IMR-90 (cell line): ENCODE measurements at regions not wholly inside any gene's neighbourhood (a gene's known extent, or its start where the extent isn't known, plus 50 kb on each side); places are given as distances from the start of the nearest gene placed in this dataset.

ENCODE experiments used
- ATAC-seq: fragments of 200-7000 bp; cut with Tn5 transposase; 2 replicates; pipeline ENCODE4 v1.9.1; 2020; ENCODE audit warnings: low read depth, mild to moderate bottlenecking, moderate library complexity
- BruUV-seq: library from RNA; stranded (reverse); fragments of 400-500 nt; replicated peaks from 2 replicates; lab custom pipeline; 2021; lab: Mats Ljungman, UMichigan
- CTCF ChIA-PET: fragments of 300-600 bp; formaldehyde crosslinking; extraction: SDS; loops from one replicate; lab custom pipeline; 2021; ENCODE audit warnings: antibody characterized with exemption; lab: Yijun Ruan, JAX
- POLR2A ChIA-PET: fragments of 300-600 bp; sonication (Branson Sonifier 250); formaldehyde crosslinking; loops from one replicate; lab custom pipeline; 2022; ENCODE audit warnings: antibody characterized with exemption; ENCODE audit not compliant: unreplicated experiment; lab: Charles Lee
- DNase-seq: peaks from one replicate; pipeline ENCODE4 v3.0.0; 2013
- H2AFZ ChIP-seq: replicated peaks from 2 replicates; pipeline ENCODE3; 2013; ENCODE audit warnings: low read length, mild to moderate bottlenecking; ENCODE audit not compliant: poor library complexity
- H2AK5ac ChIP-seq: 2 replicates; pipeline ENCODE4 v1.6.1; 2013; ENCODE audit warnings: low read depth, low read length, inconsistent platforms
- H2AK9ac ChIP-seq: replicated peaks from 2 replicates; pipeline ENCODE3; 2013; ENCODE audit warnings: mild to moderate bottlenecking, low read depth, low read length, moderate library complexity; ENCODE audit not compliant: poor library complexity
- H2BK120ac ChIP-seq: 2 replicates; pipeline ENCODE4 v1.6.1; 2013; ENCODE audit warnings: low read depth, low read length, inconsistent platforms
- H2BK15ac ChIP-seq: 3 replicates; pipeline ENCODE4 v1.6.1; 2013; ENCODE audit warnings: low read depth, low read length, inconsistent platforms
- H2BK20ac ChIP-seq: 2 replicates; pipeline ENCODE4 v1.6.1; 2013; ENCODE audit warnings: low read depth, mild to moderate bottlenecking, inconsistent platforms, low read length, moderate library complexity
- H2BK5ac ChIP-seq: 2 replicates; pipeline ENCODE4 v1.6.1; 2013; ENCODE audit warnings: mild to moderate bottlenecking, low read depth, low read length, inconsistent platforms; ENCODE audit not compliant: poor library complexity, severe bottlenecking
- H3K14ac ChIP-seq: replicated peaks from 2 replicates; pipeline ENCODE4 v1.6.1; 2013; ENCODE audit warnings: low read depth, low read length, inconsistent platforms
- H3K18ac ChIP-seq: 2 replicates; pipeline ENCODE4 v1.6.1; 2013; ENCODE audit warnings: low read depth, low read length, control low read depth
- H3K23ac ChIP-seq: 2 replicates; pipeline ENCODE4 v1.6.1; 2013; ENCODE audit warnings: low read depth, low read length, inconsistent platforms
- H3K27ac ChIP-seq: 2 replicates; pipeline ENCODE4 v1.5.1; 2013; ENCODE audit warnings: mild to moderate bottlenecking, control low read depth, low read length; ENCODE audit not compliant: insufficient read depth
- H3K27me3 ChIP-seq: 2 replicates; pipeline ENCODE4 v1.6.1; 2013; ENCODE audit warnings: low read length; ENCODE audit not compliant: control insufficient read depth, insufficient read depth
- H3K36me3 ChIP-seq: 2 replicates; pipeline ENCODE4 v1.6.1; 2013; ENCODE audit warnings: low read length, mixed read lengths; ENCODE audit not compliant: control insufficient read depth, insufficient read depth
- H3K4ac ChIP-seq: 2 replicates; pipeline ENCODE4 v1.6.1; 2013; ENCODE audit warnings: low read depth, low read length, inconsistent platforms
- H3K4me1 ChIP-seq: 2 replicates; pipeline ENCODE4 v1.6.1; 2013; ENCODE audit warnings: low read length, mixed read lengths; ENCODE audit not compliant: control insufficient read depth, insufficient read depth
- H3K4me2 ChIP-seq: 2 replicates; pipeline ENCODE4 v1.6.1; 2013; ENCODE audit warnings: low read depth, mild to moderate bottlenecking, control low read depth, low read length, moderate library complexity
- H3K4me3 ChIP-seq: 2 replicates; pipeline ENCODE4 v1.5.1; 2013; ENCODE audit warnings: low read depth, mild to moderate bottlenecking, control low read depth, low read length, moderate library complexity; ENCODE audit not compliant: insufficient read depth
- H3K56ac ChIP-seq: 2 replicates; pipeline ENCODE4 v1.6.1; 2013; ENCODE audit warnings: low read length, inconsistent platforms; ENCODE audit not compliant: insufficient read depth; ENCODE audit errors: extremely low read depth
- H3K79me1 ChIP-seq, 2 experiments: 2 replicates each; pipeline ENCODE4 v1.6.1; 2013; ENCODE audit warnings: low read length in 2 of 2, inconsistent platforms in 1 of 2, low read depth in 1 of 2
- H3K9ac ChIP-seq: 2 replicates; pipeline ENCODE4 v1.6.1; 2013; ENCODE audit warnings: low read depth, low read length, control low read depth
- H3K9me1 ChIP-seq: 2 replicates; pipeline ENCODE4 v1.6.1; 2013; ENCODE audit warnings: low read length, inconsistent platforms; ENCODE audit not compliant: insufficient read depth
- H3K9me3 ChIP-seq: 2 replicates; pipeline ENCODE4 v1.6.1; 2013; ENCODE audit warnings: low read length; ENCODE audit not compliant: control insufficient read depth, insufficient read depth
- H4K20me1 ChIP-seq: 2 replicates; pipeline ENCODE4 v1.6.1; 2013; ENCODE audit warnings: low read length, inconsistent platforms; ENCODE audit not compliant: insufficient read depth
- H4K5ac ChIP-seq: 2 replicates; pipeline ENCODE4 v1.6.1; 2013; ENCODE audit warnings: mild to moderate bottlenecking, low read depth, low read length, control low read depth
- H4K8ac ChIP-seq, 2 experiments: 2 replicates each; pipeline ENCODE4 v1.6.1; 2013; ENCODE audit warnings: low read depth in 2 of 2, low read length in 2 of 2, control low read depth in 1 of 2, inconsistent platforms in 1 of 2
- H4K91ac ChIP-seq: 2 replicates; pipeline ENCODE4 v1.6.1; 2013; ENCODE audit warnings: low read depth, low read length, inconsistent platforms; ENCODE audit not compliant: insufficient read depth
- CEBPB ChIP-seq: IDR thresholded peaks from 2 replicates; pipeline ENCODE4 v1.6.1; 2012; ENCODE audit warnings: low read depth, low read length, improper control_type of control experiment
- CHD1 ChIP-seq: IDR thresholded peaks from 2 replicates; pipeline ENCODE4 v1.6.1; 2012; ENCODE audit warnings: low read depth, low read length, improper control_type of control experiment
- FOS ChIP-seq: fragments of 150-350 bp; IDR thresholded peaks from 2 replicates; pipeline ENCODE4 v1.6.1; 2016; ENCODE audit warnings: low read depth, low read length
- MXI1 ChIP-seq: IDR thresholded peaks from 2 replicates; pipeline ENCODE4 v1.6.1; 2012; ENCODE audit warnings: low read depth, mild to moderate bottlenecking, low read length, moderate library complexity, borderline replicate concordance
- RCOR1 ChIP-seq: IDR thresholded peaks from 2 replicates; pipeline ENCODE4 v1.6.1; 2012; ENCODE audit warnings: mild to moderate bottlenecking, low read length, improper control_type of control experiment; ENCODE audit not compliant: insufficient replicate concordance
- RFX5 ChIP-seq: IDR thresholded peaks from 2 replicates; pipeline ENCODE4 v1.8.0; 2012; ENCODE audit warnings: low read depth, mild to moderate bottlenecking, low read length, moderate library complexity
- WGBS, 2 experiments: methylation state at CpG; one replicate each; pipeline versions ENCODE4 v1.1.5 to v1.1.7; 2013; ENCODE audit warnings: missing lambda C conversion rate in 2 of 2; ENCODE audit not compliant: insufficient read length in 1 of 2; ENCODE audit errors: extremely low coverage in 2 of 2; 5-methylcytosine and 5-hydroxymethylcytosine counted together
- dilution Hi-C: fragments of 300-500 bp; cut with HindIII; formaldehyde crosslinking; loops from one replicate; pipeline ENCODE4 v1.14.3; 2018; ENCODE audit warnings: low sequenced_read_pairs; ENCODE audit not compliant: unreplicated experiment
- in situ Hi-C: fragments of 300-500 bp; cut with MboI; formaldehyde crosslinking; loops from 3 replicates; pipeline ENCODE4 v1.14.3; 2019; ENCODE audit warnings: low sequenced_read_pairs, inconsistent platforms, mixed read lengths
- intact Hi-C: fragments of 100-400 bp; cut with micrococcal nuclease; formaldehyde crosslinking; loops from 2 replicates; pipeline ENCODE4 v1.10.0; 2022
- TF ChIP-seq, protein P1 (sequence below): fragments of 150-350 bp; IDR thresholded peaks from 2 replicates; pipeline ENCODE4 v1.6.1; 2016; ENCODE audit warnings: low read depth, mild to moderate bottlenecking, low read length, moderate library complexity, borderline replicate concordance
- TF ChIP-seq, protein P2 (sequence below): conservative IDR thresholded peaks from 2 replicates; pipeline ENCODE4 v1.5.1; 2012; ENCODE audit warnings: mild to moderate bottlenecking, low read depth, low read length, improper control_type of control experiment

DNA sequence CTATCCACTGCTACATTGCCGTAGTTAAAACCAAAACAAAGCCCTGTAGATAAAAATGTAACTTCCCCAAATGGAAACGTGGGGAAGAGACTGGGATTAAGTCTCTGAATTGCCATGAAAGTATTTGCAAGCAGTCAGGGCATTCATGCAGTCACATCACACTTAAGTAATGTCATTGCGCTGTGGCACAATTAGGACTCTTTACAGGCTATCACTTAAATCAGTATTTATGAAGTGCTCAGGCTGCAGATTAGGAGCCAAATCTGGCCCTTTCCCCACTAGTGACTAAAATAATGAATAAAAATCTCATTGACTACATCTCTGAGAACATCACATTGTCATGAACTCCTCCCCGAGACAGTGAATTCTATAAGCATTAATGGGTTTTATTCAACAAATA, 300.9 kb downstream of the ICOS start:
- no peak for DNase-seq
- H3K4me3 ChIP-seq: no peak overlapping the region
- H3K14ac ChIP-seq: no peak overlapping the region
- ChIA-PET CTCF (no interaction called here), POLR2A (no interaction called here)
- WGBS, 2 experiments: no CpG with 5 or more reads among the region's 4 CpGs
- dilution Hi-C loops: no loop called here
- H3K27ac ChIP-seq: no peak overlapping the region
- H3K4ac ChIP-seq: no peak overlapping the region
- H3K9ac ChIP-seq: no peak overlapping the region
- no peak overlapping the region for H4K8ac ChIP-seq
- no peak for ATAC-seq
- no peak overlapping the region for H3K56ac ChIP-seq
- H4K91ac ChIP-seq: no peak overlapping the region
- in situ Hi-C loops: no loop called here
- no peaks in the 10 kb centered on the region for H3K9me1 ChIP-seq
- no peaks in the 10 kb centered on the region for H4K20me1 ChIP-seq
- no peaks in the 10 kb centered on the region for H3K36me3 ChIP-seq
- BruUV-seq: no TSS peak
- H3K23ac ChIP-seq: no peak overlapping the region
- no peak overlapping the region for H2AK5ac ChIP-seq
- no peak overlapping the region for H3K18ac ChIP-seq
- intact Hi-C loops: no loop called here
- H2BK120ac ChIP-seq: no peak overlapping the region
- H3K9me3 ChIP-seq: peaks cover 4% of the 10 kb centered on the region; the same call in 1 of the 2 replicates
- H4K5ac ChIP-seq: no peak overlapping the region
- no peaks in the 10 kb centered on the region for H3K4me1 ChIP-seq
- H3K79me1 ChIP-seq: no peaks in the 10 kb centered on the region
- peaks cover 3% of the 10 kb centered on the region for H3K27me3 ChIP-seq
- no peak overlapping the region for H2AFZ ChIP-seq
- no peak overlapping the region for H2AK9ac ChIP-seq
- H3K4me2 ChIP-seq: no peak overlapping the region
- TF ChIP-seq RCOR1 (no peak), FOS (no peak), MXI1 (no peak), CEBPB (no peak), CHD1 (no peak), RFX5 (no peak)
- TF ChIP-seq, protein P1, sequence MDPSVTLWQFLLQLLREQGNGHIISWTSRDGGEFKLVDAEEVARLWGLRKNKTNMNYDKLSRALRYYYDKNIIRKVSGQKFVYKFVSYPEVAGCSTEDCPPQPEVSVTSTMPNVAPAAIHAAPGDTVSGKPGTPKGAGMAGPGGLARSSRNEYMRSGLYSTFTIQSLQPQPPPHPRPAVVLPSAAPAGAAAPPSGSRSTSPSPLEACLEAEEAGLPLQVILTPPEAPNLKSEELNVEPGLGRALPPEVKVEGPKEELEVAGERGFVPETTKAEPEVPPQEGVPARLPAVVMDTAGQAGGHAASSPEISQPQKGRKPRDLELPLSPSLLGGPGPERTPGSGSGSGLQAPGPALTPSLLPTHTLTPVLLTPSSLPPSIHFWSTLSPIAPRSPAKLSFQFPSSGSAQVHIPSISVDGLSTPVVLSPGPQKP: no peak
- TF ChIP-seq, protein P2, sequence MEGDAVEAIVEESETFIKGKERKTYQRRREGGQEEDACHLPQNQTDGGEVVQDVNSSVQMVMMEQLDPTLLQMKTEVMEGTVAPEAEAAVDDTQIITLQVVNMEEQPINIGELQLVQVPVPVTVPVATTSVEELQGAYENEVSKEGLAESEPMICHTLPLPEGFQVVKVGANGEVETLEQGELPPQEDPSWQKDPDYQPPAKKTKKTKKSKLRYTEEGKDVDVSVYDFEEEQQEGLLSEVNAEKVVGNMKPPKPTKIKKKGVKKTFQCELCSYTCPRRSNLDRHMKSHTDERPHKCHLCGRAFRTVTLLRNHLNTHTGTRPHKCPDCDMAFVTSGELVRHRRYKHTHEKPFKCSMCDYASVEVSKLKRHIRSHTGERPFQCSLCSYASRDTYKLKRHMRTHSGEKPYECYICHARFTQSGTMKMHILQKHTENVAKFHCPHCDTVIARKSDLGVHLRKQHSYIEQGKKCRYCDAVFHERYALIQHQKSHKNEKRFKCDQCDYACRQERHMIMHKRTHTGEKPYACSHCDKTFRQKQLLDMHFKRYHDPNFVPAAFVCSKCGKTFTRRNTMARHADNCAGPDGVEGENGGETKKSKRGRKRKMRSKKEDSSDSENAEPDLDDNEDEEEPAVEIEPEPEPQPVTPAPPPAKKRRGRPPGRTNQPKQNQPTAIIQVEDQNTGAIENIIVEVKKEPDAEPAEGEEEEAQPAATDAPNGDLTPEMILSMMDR: no peak
- H2BK5ac ChIP-seq: no peak overlapping the region
- no peak overlapping the region for H2BK20ac ChIP-seq
- H2BK15ac ChIP-seq: no peak overlapping the region
